Transverse colon (tissue), 4 donors: ENCODE measurements at regions not wholly inside any gene's neighbourhood (a gene's known extent, or its start where the extent isn't known, plus 50 kb on each side); places are given as distances from the start of the nearest gene placed in this dataset.

Experiments used
- DNase-seq: peaks from one replicate; pipeline ENCODE4 v3.0.0-alpha.2; 2019
- H3K27ac ChIP-seq, 4 donors: fragments of 200-600 bp; sonication (generic); 2 replicates each; pipeline ENCODE4 v1.5.1; 2016 to 2018; ENCODE audit warnings: inconsistent platforms in 4 of 4
- H3K27me3 ChIP-seq: fragments of 200-600 bp; sonication (generic); 2 replicates; pipeline ENCODE4 v1.5.1; 2017; ENCODE audit warnings: inconsistent platforms
- H3K36me3 ChIP-seq, 4 donors: fragments of 200-600 bp; sonication (generic); 2 replicates each; pipeline ENCODE4 v1.5.1; 2017 to 2019; ENCODE audit warnings: inconsistent platforms in 4 of 4
- H3K4me1 ChIP-seq, 4 donors: fragments of 200-600 bp; sonication (generic); 2 replicates each; pipeline ENCODE4 v1.5.1; 2017 to 2020; ENCODE audit warnings: inconsistent platforms in 4 of 4
- H3K4me3 ChIP-seq, 4 donors: fragments of 200-600 bp; sonication (generic); 1 replicate in 1 of 4; 2 replicates in 3 of 4; pipeline versions ENCODE4 v1.5.1 to v1.6.1; 2017 to 2019; ENCODE audit warnings: inconsistent platforms in 4 of 4
- H3K9me3 ChIP-seq, 2 donors: fragments of 200-600 bp; sonication (generic); 2 replicates each; pipeline ENCODE4 v1.5.1; 2017 to 2019; ENCODE audit warnings: inconsistent platforms in 2 of 2
- CTCF ChIP-seq, 5 experiments: fragments of 200-600 bp in 3 of 5; fragments of 450-650 bp in 2 of 5; sonication (generic) in 3 of 5; IDR thresholded peaks; 1 replicate in 2 of 5; 2 replicates in 3 of 5; pipeline ENCODE4 v1.5.1; 2016 to 2017; ENCODE audit warnings: antibody characterized with exemption in 5 of 5, inconsistent platforms in 3 of 5, mild to moderate bottlenecking in 2 of 5, moderate library complexity in 1 of 5
- EP300 ChIP-seq: sonication (generic); formaldehyde crosslinking; IDR thresholded peaks from one replicate; pipeline ENCODE4 v1.6.1; 2017; ENCODE audit warnings: antibody characterized with exemption, low read depth
- POLR2A ChIP-seq: fragments of 450-650 bp; IDR thresholded peaks from one replicate; pipeline ENCODE4 v1.6.1; 2016; ENCODE audit warnings: antibody characterized with exemption, mild to moderate bottlenecking, moderate library complexity
- POLR2AphosphoS5 ChIP-seq, 3 donors: sonication (generic); formaldehyde crosslinking; IDR thresholded peaks; one replicate each; pipeline ENCODE4 v1.6.1; 2016; ENCODE audit warnings: antibody characterized with exemption in 3 of 3
- WGBS, 2 donors: methylation state at CpG; one replicate each; pipeline ENCODE4 v1.1.5; 2018; ENCODE audit warnings: low coverage in 1 of 2; 5-methylcytosine and 5-hydroxymethylcytosine counted together
- in situ Hi-C, 4 donors: fragments of 200-750 bp; cut with MboI; loops; one replicate each; pipeline versions ENCODE4 v1.15.0 to v1.15.1; 2017; ENCODE audit warnings: low sequenced_read_pairs in 3 of 4, low pct_ligation_motif_present in 1 of 4, low pct_unique_long_range_greater_than_20kb in 1 of 4
- intact Hi-C: fragments of 100-400 bp; cut with DNase I; formaldehyde crosslinking; loops from one replicate; pipeline ENCODE4 v1.15.1; 2023; ENCODE audit warnings: low total_unique reads

DNA sequence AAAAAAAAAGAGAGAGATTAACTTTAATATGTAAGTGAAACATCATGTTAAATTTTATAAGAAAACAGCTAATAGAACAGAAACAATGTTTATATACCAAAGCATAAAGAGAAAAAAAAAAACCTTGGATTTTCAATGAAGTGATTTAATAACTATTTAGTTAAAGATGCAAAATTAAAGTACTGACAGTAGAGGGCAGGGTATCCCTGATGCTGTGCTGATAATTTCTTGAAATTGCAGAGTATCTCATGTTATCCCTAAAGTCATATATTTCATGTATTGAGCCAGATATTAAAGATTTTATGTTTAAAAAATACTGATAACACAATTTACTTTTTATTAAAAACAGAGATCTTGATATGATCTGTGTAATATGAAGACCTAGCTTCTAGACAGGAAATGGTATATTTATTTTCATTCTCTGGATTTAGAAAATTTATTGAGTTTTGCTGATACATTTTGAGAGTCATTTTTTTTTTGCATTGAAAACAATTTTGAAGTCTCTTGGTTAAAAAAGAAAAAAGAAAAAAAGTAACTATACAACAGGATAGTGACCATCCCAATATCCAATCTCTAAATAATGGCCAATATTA is 273.2 kb downstream of the USP25 start:
- Histone ChIP-seq H3K4me1 (no peaks in the 10 kb centered on the region), H3K27ac (no peak overlapping the region), H3K4me3 (no peak overlapping the region), H3K9me3 (no peaks in the 10 kb centered on the region), H3K27me3 (no peaks in the 10 kb centered on the region), H3K36me3 (no peaks in the 10 kb centered on the region)
- DNase-seq = no peak
- in situ Hi-C loops (no loop called here), intact Hi-C loops (no loop called here)
- TF ChIP-seq EP300 = no peak
- peak in 1 of 5 experiments; percentile 12 for TF ChIP-seq CTCF (IDR thresholded peaks at IDR 0.05)

DNA sequence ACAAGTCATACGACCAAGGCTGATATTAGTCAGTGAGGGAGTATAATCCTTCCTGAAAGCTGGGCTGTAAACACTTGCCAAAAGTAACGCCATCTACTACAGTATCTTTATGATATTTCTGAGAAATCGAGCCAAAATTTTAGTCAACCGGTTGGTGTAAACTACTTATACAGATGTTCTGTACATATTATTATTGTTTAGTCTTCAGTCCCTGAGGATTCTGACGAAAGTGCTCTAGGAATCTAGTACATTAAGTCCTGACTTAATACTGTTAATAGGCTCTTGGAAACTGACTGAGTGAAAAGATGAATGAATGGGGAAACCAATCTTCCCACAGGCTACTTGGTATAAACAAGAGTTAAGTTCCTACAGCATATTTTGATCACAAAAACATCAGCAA is 274.3 kb downstream of the USP25 start:
- Histone ChIP-seq H3K27ac (no peak overlapping the region), H3K4me3 (no peak overlapping the region), H3K36me3 (no peaks in the 10 kb centered on the region), H3K4me1 (no peaks in the 10 kb centered on the region), H3K9me3 (no peaks in the 10 kb centered on the region), H3K27me3 (no peaks in the 10 kb centered on the region)
- no peak for TF ChIP-seq CTCF (IDR thresholded peaks at IDR 0.05)
- no peak for TF ChIP-seq POLR2A
- TF ChIP-seq EP300 = no peak
- TF ChIP-seq POLR2AphosphoS5 (IDR thresholded peaks at IDR 0.05) = no peak
- 57 to 58% methylated on average over 3 to 5 of the region's 5 CpGs for WGBS, 2 donors
- in situ Hi-C loops (no loop called here), intact Hi-C loops (no loop called here)
- DNase-seq = no peak

GRCh38 chr21:16004523-16004922 is 274.7 kb downstream of the USP25 start:
- H3K27ac ChIP-seq = no peak overlapping the region
- in situ Hi-C loops = no loop called here
- no peak for DNase-seq
- H3K4me3 ChIP-seq = no peak overlapping the region
- no peak for TF ChIP-seq POLR2A
- TF ChIP-seq EP300 = no peak
- no peak for TF ChIP-seq POLR2AphosphoS5 (IDR thresholded peaks at IDR 0.05)
- TF ChIP-seq CTCF (IDR thresholded peaks at IDR 0.05) = no peak
- intact Hi-C loops = no loop called here
- 83% methylated on average over 7 of the region's 7 CpGs; no CpG with 5 or more reads in 1 of the 2 donors for WGBS, 2 donors
- no peaks in the 10 kb centered on the region for H3K36me3 ChIP-seq
- no peaks in the 10 kb centered on the region for H3K9me3 ChIP-seq
- no peaks in the 10 kb centered on the region for H3K27me3 ChIP-seq
- no peaks in the 10 kb centered on the region for H3K4me1 ChIP-seq

GRCh38 chr21:16005996-16006395 is 276.2 kb downstream of the USP25 start:
- no peak for DNase-seq
- 74 to 85% methylated on average over 1 of the region's 1 CpG for WGBS, 2 donors
- no peaks in the 10 kb centered on the region for H3K4me1 ChIP-seq
- no peaks in the 10 kb centered on the region for H3K27me3 ChIP-seq
- intact Hi-C loops = no loop called here
- TF ChIP-seq POLR2AphosphoS5 (IDR thresholded peaks at IDR 0.05) (no peak), CTCF (IDR thresholded peaks at IDR 0.05) (no peak), POLR2A (no peak), EP300 (no peak)
- H3K36me3 ChIP-seq = no peaks in the 10 kb centered on the region
- no peak overlapping the region for H3K27ac ChIP-seq
- H3K4me3 ChIP-seq = no peak overlapping the region
- in situ Hi-C loops = no loop called here
- H3K9me3 ChIP-seq = no peaks in the 10 kb centered on the region
